B cell (primary cell): ENCODE measurements at regions not wholly inside any gene's neighbourhood (a gene's known extent, or its start where the extent isn't known, plus 50 kb on each side); places are given as distances from the start of the nearest gene placed in this dataset.

Experiments used
- CTCF ChIP-seq: fragments of 200-600 bp; IDR thresholded peaks from one replicate; pipeline ENCODE4 v1.8.0; 2022; ENCODE audit warnings: antibody characterized with exemption, mild to moderate bottlenecking
- EZH2 ChIP-seq: IDR thresholded peaks from 2 replicates; pipeline ENCODE4 v1.6.1; 2012; ENCODE audit warnings: borderline replicate concordance, low read depth, mild to moderate bottlenecking, moderate library complexity, low read length; ENCODE audit not compliant: insufficient read depth, poor library complexity, severe bottlenecking

- no peak for TF ChIP-seq CTCF
- no peak for TF ChIP-seq EZH2
Observed at GRCh38 chr11:26783997-26784396, 62.1 kb upstream of the SLC5A12 start.
